HepG2 (cell line): ENCODE measurements at regions not wholly inside any gene's neighbourhood (a gene's known extent, or its start where the extent isn't known, plus 50 kb on each side); places are given as distances from the start of the nearest gene placed in this dataset.

Experiments used
- ETS1 ChIP-seq: sonication (generic); formaldehyde crosslinking; IDR thresholded peaks from 2 replicates; pipeline ENCODE4 v1.4.0; 2020; ENCODE audit warnings: missing genetic modification reagents
- FOXM1 ChIP-seq: sonication (generic); formaldehyde crosslinking; IDR thresholded peaks from 2 replicates; pipeline ENCODE4 v1.5.0; 2020; ENCODE audit warnings: missing genetic modification reagents
- ZNF232 ChIP-seq: sonication (generic); formaldehyde crosslinking; IDR thresholded peaks from 2 replicates; pipeline ENCODE4 v1.4.0; 2020; ENCODE audit warnings: missing genetic modification reagents, borderline replicate concordance

DNA sequence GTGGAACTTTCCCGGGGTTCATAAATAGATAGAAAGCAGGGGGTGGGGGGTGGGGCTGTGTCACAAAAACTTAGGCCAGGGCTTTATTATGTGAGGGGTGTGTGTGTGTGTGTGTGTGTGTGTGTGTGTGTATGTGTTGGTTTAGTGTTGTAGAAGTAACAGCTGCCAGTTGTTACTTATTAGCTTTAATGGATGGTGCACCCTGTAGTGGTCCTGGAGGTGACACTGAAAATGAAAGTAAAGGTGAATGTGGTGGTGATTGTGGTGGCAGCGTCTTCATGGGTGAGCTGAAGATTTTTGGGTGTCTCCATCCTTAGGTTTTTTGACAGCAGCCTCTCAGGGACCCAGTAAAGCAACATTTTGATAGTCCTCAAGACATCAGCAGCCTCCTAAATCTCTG, 449.9 kb downstream of the PDCD6IP start:
- TF ChIP-seq FOXM1 (CRISPR knock-in tag) (no peak), ETS1 (CRISPR knock-in tag) (no peak), ZNF232 (CRISPR knock-in tag) (no peak)
